Mesenchymal stem cell (in vitro differentiated cells and primary cell): ENCODE measurements at regions not wholly inside any gene's neighbourhood (a gene's known extent, or its start where the extent isn't known, plus 50 kb on each side); places are given as distances from the start of the nearest gene placed in this dataset.
"Not testable (repeated sequence)": the region's sequence is repeated elsewhere in the genome, so short reads cannot be mapped to it uniquely, and the experiment has no call there.

Experiments
- DNase-seq: peaks from one replicate; pipeline ENCODE4 v3.0.0-alpha.2; 2013
- H2AFZ ChIP-seq: one replicate; pipeline ENCODE4 v1.6.1; 2013; ENCODE audit warnings: low read depth, mild to moderate bottlenecking, control low read depth, inconsistent platforms, low read length, moderate library complexity
- H2AK5ac ChIP-seq: 2 replicates; pipeline ENCODE4 v1.6.1; 2013; ENCODE audit warnings: low read length, moderate library complexity, mild to moderate bottlenecking, inconsistent platforms; ENCODE audit not compliant: severe bottlenecking
- H2BK120ac ChIP-seq: one replicate; pipeline ENCODE4 v1.6.1; 2013; ENCODE audit warnings: low read depth, mild to moderate bottlenecking, inconsistent platforms, low read length, moderate library complexity
- H2BK12ac ChIP-seq, 2 experiments: one replicate each; pipeline ENCODE4 v1.6.1; 2013; ENCODE audit warnings: inconsistent platforms in 2 of 2, low read length in 2 of 2, mild to moderate bottlenecking in 2 of 2, moderate library complexity in 2 of 2, control low read depth in 1 of 2
- H2BK15ac ChIP-seq: one replicate; pipeline ENCODE4 v1.6.1; 2013; ENCODE audit warnings: mild to moderate bottlenecking, low read depth, inconsistent platforms; ENCODE audit not compliant: poor library complexity, severe bottlenecking
- H2BK5ac ChIP-seq: 2 replicates; pipeline ENCODE4 v1.6.1; 2013; ENCODE audit warnings: low read depth, mild to moderate bottlenecking, low read length, control low read depth, inconsistent platforms; ENCODE audit not compliant: poor library complexity, severe bottlenecking
- H3K14ac ChIP-seq, 2 experiments: one replicate each; pipeline ENCODE4 v1.6.1; 2013; ENCODE audit warnings: inconsistent platforms in 2 of 2, low read length in 2 of 2, control low read depth in 1 of 2, mild to moderate bottlenecking in 1 of 2, moderate library complexity in 1 of 2
- H3K18ac ChIP-seq, 2 experiments: one replicate each; pipeline ENCODE4 v1.6.1; 2013; ENCODE audit warnings: inconsistent platforms in 2 of 2, low read length in 2 of 2, control low read depth in 1 of 2, low read depth in 1 of 2, mild to moderate bottlenecking in 1 of 2
- H3K23ac ChIP-seq, 2 experiments: one replicate each; pipeline ENCODE4 v1.6.1; 2013; ENCODE audit warnings: inconsistent platforms in 2 of 2, low read length in 2 of 2, mild to moderate bottlenecking in 2 of 2, moderate library complexity in 2 of 2, control low read depth in 1 of 2
- H3K27ac ChIP-seq: 2 replicates; pipeline ENCODE4 v1.5.1; 2013; ENCODE audit warnings: mild to moderate bottlenecking, moderate library complexity, low read length, control low read depth, inconsistent platforms; ENCODE audit not compliant: poor library complexity, severe bottlenecking
- H3K27me3 ChIP-seq, 2 experiments: 2 replicates each; pipeline versions ENCODE4 v1.6.1 to v1.7.0; 2013; ENCODE audit warnings: low read length in 2 of 2, mild to moderate bottlenecking in 2 of 2, moderate library complexity in 2 of 2, control low read depth in 1 of 2, inconsistent platforms in 1 of 2; ENCODE audit not compliant: control insufficient read depth in 1 of 2, insufficient read depth in 1 of 2
- H3K36me3 ChIP-seq, 2 experiments: 2 replicates each; pipeline versions ENCODE4 v1.6.1 to v1.7.0; 2013; ENCODE audit warnings: low read length in 2 of 2, control low read depth in 1 of 2, inconsistent platforms in 1 of 2, low read depth in 1 of 2, mild to moderate bottlenecking in 1 of 2; ENCODE audit not compliant: insufficient read depth in 2 of 2, control insufficient read depth in 1 of 2
- H3K4ac ChIP-seq, 2 experiments: one replicate each; pipeline ENCODE4 v1.6.1; 2013; ENCODE audit warnings: inconsistent platforms in 2 of 2, low read length in 2 of 2, mild to moderate bottlenecking in 2 of 2, moderate library complexity in 2 of 2, control low read depth in 1 of 2, low read depth in 1 of 2
- H3K4me1 ChIP-seq: 2 replicates; pipeline ENCODE4 v1.6.1; 2013; ENCODE audit warnings: low read depth, low read length, control low read depth; ENCODE audit not compliant: control insufficient read depth, insufficient read depth
- H3K4me2 ChIP-seq: 2 replicates; pipeline ENCODE4 v1.6.1; 2013; ENCODE audit warnings: low read length, mild to moderate bottlenecking, inconsistent platforms; ENCODE audit not compliant: poor library complexity, severe bottlenecking
- H3K4me3 ChIP-seq, 2 experiments: 2 replicates each; pipeline versions ENCODE4 v1.5.1 to v1.7.0; 2013; ENCODE audit warnings: low read length in 2 of 2, mild to moderate bottlenecking in 2 of 2, control low read depth in 1 of 2, low read depth in 1 of 2; ENCODE audit not compliant: insufficient read depth in 1 of 2
- H3K79me1 ChIP-seq: replicated peaks from 2 replicates; pipeline ENCODE4 v1.6.1; 2013; ENCODE audit warnings: mild to moderate bottlenecking, control low read depth, low read length, inconsistent platforms; ENCODE audit not compliant: poor library complexity, severe bottlenecking
- H3K9ac ChIP-seq: 2 replicates; pipeline ENCODE4 v1.7.0; 2013; ENCODE audit warnings: mild to moderate bottlenecking, low read length, moderate library complexity
- H3K9me3 ChIP-seq: 2 replicates; pipeline ENCODE4 v1.7.0; 2013; ENCODE audit warnings: mild to moderate bottlenecking, low read length; ENCODE audit not compliant: control insufficient read depth
- H4K8ac ChIP-seq: one replicate; pipeline ENCODE4 v1.6.1; 2013; ENCODE audit warnings: inconsistent platforms, mild to moderate bottlenecking, low read length, moderate library complexity
- H4K91ac ChIP-seq: one replicate; pipeline ENCODE4 v1.6.1; 2013; ENCODE audit warnings: mild to moderate bottlenecking, low read length, inconsistent platforms
- WGBS: methylation state at CpG from one replicate; pipeline ENCODE4 v1.1.7; 2013; ENCODE audit warnings: mixed read lengths; 5-methylcytosine and 5-hydroxymethylcytosine counted together

DNA sequence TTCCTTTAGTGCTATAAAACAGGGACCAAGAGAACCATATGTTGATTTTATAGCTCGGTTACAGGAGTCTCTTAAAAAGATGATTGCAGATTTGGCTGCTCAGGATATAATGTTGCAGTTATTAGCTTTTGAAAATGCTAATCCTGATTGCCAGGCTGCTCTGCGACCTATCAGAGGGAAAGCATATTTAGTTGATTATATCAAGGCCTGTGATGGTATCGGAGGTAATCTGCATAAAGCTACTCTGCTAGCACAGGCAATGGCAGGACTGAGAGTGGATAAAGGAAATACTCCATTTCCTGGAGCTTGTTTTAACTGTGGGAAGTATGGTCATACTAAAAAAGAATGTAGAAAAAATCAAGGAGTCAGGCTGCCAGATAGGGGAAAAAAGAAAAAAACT is 99.0 kb upstream of the CCNH start:
- not testable (repeated sequence) for H4K8ac ChIP-seq, H3K36me3 ChIP-seq, H2BK12ac ChIP-seq, H3K27ac ChIP-seq, H2BK15ac ChIP-seq, H2BK5ac ChIP-seq, H3K4me1 ChIP-seq, H3K23ac ChIP-seq, H3K9ac ChIP-seq, H3K27me3 ChIP-seq, H4K91ac ChIP-seq, H2AFZ ChIP-seq, DNase-seq, H3K14ac ChIP-seq, H2BK120ac ChIP-seq, H3K4me3 ChIP-seq, H3K79me1 ChIP-seq, H3K9me3 ChIP-seq, H3K4me2 ChIP-seq, H3K18ac ChIP-seq, H3K4ac ChIP-seq, H2AK5ac ChIP-seq
- WGBS: 59% methylated on average over 3 of the region's 3 CpGs

GRCh38 chr5:87503004-87503403 is 90.3 kb upstream of the CCNH start:
- H3K4me1 ChIP-seq: no peaks in the 10 kb centered on the region
- no peak overlapping the region for H2BK15ac ChIP-seq
- no peak overlapping the region for H2AFZ ChIP-seq
- no peak overlapping the region for H3K9ac ChIP-seq
- H3K4me2 ChIP-seq: no peak overlapping the region
- no peak for DNase-seq
- no peak overlapping the region for H4K8ac ChIP-seq
- no peak overlapping the region for H2BK12ac ChIP-seq
- H2BK5ac ChIP-seq: no peak overlapping the region
- H3K23ac ChIP-seq: no peak overlapping the region
- no peaks in the 10 kb centered on the region for H3K79me1 ChIP-seq
- WGBS: 57% methylated on average over 1 of the region's 2 CpGs
- no peak overlapping the region for H3K18ac ChIP-seq
- H3K4ac ChIP-seq: no peak overlapping the region
- H3K14ac ChIP-seq: no peak overlapping the region
- H4K91ac ChIP-seq: no peak overlapping the region
- H3K4me3 ChIP-seq: no peak overlapping the region
- H3K9me3 ChIP-seq: no peaks in the 10 kb centered on the region
- H2AK5ac ChIP-seq: no peak overlapping the region
- no peak overlapping the region for H3K27ac ChIP-seq
- H3K27me3 ChIP-seq: no peaks in the 10 kb centered on the region
- no peak overlapping the region for H2BK120ac ChIP-seq
- H3K36me3 ChIP-seq: no peaks in the 10 kb centered on the region

GRCh38 chr5:87499478-87500410 is 87.0 kb upstream of the CCNH start:
- DNase-seq: no peak
- no peak overlapping the region for H2AK5ac ChIP-seq
- 78% methylated on average over 20 of the region's 21 CpGs for WGBS

More at GRCh38 chr5:87499478-87500410, 87.0 kb upstream of the CCNH start:
- H3K36me3 ChIP-seq: no peaks in the 10 kb centered on the region
- H3K23ac ChIP-seq: no peak overlapping the region
- no peak overlapping the region for H2BK120ac ChIP-seq
- no peak overlapping the region for H3K9ac ChIP-seq
- no peak overlapping the region for H3K4me2 ChIP-seq
- peaks cover 4% of the 10 kb centered on the region for H3K9me3 ChIP-seq
- H4K91ac ChIP-seq: no peak overlapping the region
- no peak overlapping the region for H2BK15ac ChIP-seq
- H3K27me3 ChIP-seq: no peaks in the 10 kb centered on the region
- H3K79me1 ChIP-seq: no peaks in the 10 kb centered on the region
- H2AFZ ChIP-seq: no peak overlapping the region
- no peak overlapping the region for H3K14ac ChIP-seq
- H3K27ac ChIP-seq: no peak overlapping the region
- H2BK5ac ChIP-seq: no peak overlapping the region
- no peak overlapping the region for H4K8ac ChIP-seq
- H2BK12ac ChIP-seq: no peak overlapping the region
- no peak overlapping the region for H3K4ac ChIP-seq
- H3K18ac ChIP-seq: no peak overlapping the region
- no peaks in the 10 kb centered on the region for H3K4me1 ChIP-seq
- no peak overlapping the region for H3K4me3 ChIP-seq
